ENCODE measurements at regions not wholly inside any gene's neighbourhood (a gene's known extent, or its start where the extent isn't known, plus 50 kb on each side); places are given as distances from the start of the nearest gene placed in this dataset.

- TF ChIP-seq CTCF (conservative IDR thresholded peaks at IDR 0.05; ENCODE audit: low read depth, low read length), result no peak
- TF ChIP-seq EZH2 (IDR thresholded peaks at IDR 0.05; ENCODE audit: low read length, unreplicated experiment), result no peak
Observed at GRCh38 chr15:59814409-59814808, 125.3 kb upstream of the BNIP2 start.

All from PC-3 (cell line).